Breast epithelium (tissue), 4 donors: ENCODE measurements at regions not wholly inside any gene's neighbourhood (a gene's known extent, or its start where the extent isn't known, plus 50 kb on each side); places are given as distances from the start of the nearest gene placed in this dataset.

Source experiments
- DNase-seq, 2 donors: peaks; one replicate each; pipeline ENCODE4 v3.0.0-alpha.2; 2019; ENCODE audit warnings: low spot score in 2 of 2
- H3K27ac ChIP-seq, 2 donors: fragments of 200-600 bp; sonication (generic) in 1 of 2; one replicate each; pipeline ENCODE4 v1.5.1; 2016 to 2019; ENCODE audit warnings: mild to moderate bottlenecking in 1 of 2
- H3K27me3 ChIP-seq, 2 donors: fragments of 200-600 bp; sonication (generic) in 1 of 2; one replicate each; pipeline versions ENCODE4 v1.5.1 to v1.6.0; 2017 to 2019; ENCODE audit warnings: control low read depth in 1 of 2, mild to moderate bottlenecking in 1 of 2
- H3K36me3 ChIP-seq: fragments of 200-600 bp; one replicate; pipeline ENCODE4 v1.5.1; 2019
- H3K4me1 ChIP-seq, 2 donors: fragments of 200-600 bp; sonication (generic); one replicate each; pipeline ENCODE4 v1.5.1; 2016 to 2019; ENCODE audit warnings: control low read depth in 1 of 2
- H3K4me3 ChIP-seq, 3 donors: fragments of 200-600 bp; sonication (generic); 1 replicate in 2 of 3; 2 replicates in 1 of 3; pipeline ENCODE4 v1.5.1; 2016 to 2019; ENCODE audit warnings: mild to moderate bottlenecking in 3 of 3, moderate library complexity in 2 of 3
- H3K9me3 ChIP-seq, 2 donors: fragments of 200-600 bp; sonication (generic) in 1 of 2; one replicate each; pipeline ENCODE4 v1.5.1; 2016 to 2019; ENCODE audit warnings: control low read depth in 1 of 2
- POLR2A ChIP-seq: fragments of 450-650 bp; IDR thresholded peaks from one replicate; pipeline ENCODE4 v1.6.1; 2016; ENCODE audit warnings: antibody characterized with exemption, mild to moderate bottlenecking, moderate library complexity
- POLR2AphosphoS5 ChIP-seq, 3 donors: sonication (generic); formaldehyde crosslinking; IDR thresholded peaks; one replicate each; pipeline ENCODE4 v1.6.1; 2017; ENCODE audit warnings: antibody characterized with exemption in 3 of 3
- intact Hi-C: fragments of 100-400 bp; cut with DNase I; formaldehyde crosslinking; loops from one replicate; pipeline ENCODE4 v1.15.1; 2023; ENCODE audit warnings: low total_unique reads
- TF ChIP-seq, protein P1 (sequence below), 3 donors: fragments of 450-650 bp; IDR thresholded peaks; one replicate each; pipeline ENCODE4 v1.5.1; 2016 to 2017; ENCODE audit warnings: antibody characterized with exemption in 3 of 3, mild to moderate bottlenecking in 3 of 3, moderate library complexity in 3 of 3

- intact Hi-C loops: no loop called here
- Histone ChIP-seq H3K9me3 (no peaks in the 10 kb centered on the region), H3K36me3 (no peaks in the 10 kb centered on the region), H3K4me1 (no peaks in the 10 kb centered on the region), H3K27ac (no peak overlapping the region), H3K4me3 (no peak overlapping the region), H3K27me3 (peaks cover 0 to 5% of the 10 kb centered on the region in 2 donors)
- no peak for DNase-seq
- TF ChIP-seq, protein P1, sequence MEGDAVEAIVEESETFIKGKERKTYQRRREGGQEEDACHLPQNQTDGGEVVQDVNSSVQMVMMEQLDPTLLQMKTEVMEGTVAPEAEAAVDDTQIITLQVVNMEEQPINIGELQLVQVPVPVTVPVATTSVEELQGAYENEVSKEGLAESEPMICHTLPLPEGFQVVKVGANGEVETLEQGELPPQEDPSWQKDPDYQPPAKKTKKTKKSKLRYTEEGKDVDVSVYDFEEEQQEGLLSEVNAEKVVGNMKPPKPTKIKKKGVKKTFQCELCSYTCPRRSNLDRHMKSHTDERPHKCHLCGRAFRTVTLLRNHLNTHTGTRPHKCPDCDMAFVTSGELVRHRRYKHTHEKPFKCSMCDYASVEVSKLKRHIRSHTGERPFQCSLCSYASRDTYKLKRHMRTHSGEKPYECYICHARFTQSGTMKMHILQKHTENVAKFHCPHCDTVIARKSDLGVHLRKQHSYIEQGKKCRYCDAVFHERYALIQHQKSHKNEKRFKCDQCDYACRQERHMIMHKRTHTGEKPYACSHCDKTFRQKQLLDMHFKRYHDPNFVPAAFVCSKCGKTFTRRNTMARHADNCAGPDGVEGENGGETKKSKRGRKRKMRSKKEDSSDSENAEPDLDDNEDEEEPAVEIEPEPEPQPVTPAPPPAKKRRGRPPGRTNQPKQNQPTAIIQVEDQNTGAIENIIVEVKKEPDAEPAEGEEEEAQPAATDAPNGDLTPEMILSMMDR (IDR thresholded peaks at IDR 0.05): no peak
- TF ChIP-seq POLR2AphosphoS5 (IDR thresholded peaks at IDR 0.05): no peak
- no peak for TF ChIP-seq POLR2A
Observed at GRCh38 chr17:5730373-5730772, 146.1 kb upstream of the NLRP1 start.

- no peak for DNase-seq
- Histone ChIP-seq H3K27ac (no peak overlapping the region), H3K27me3 (no peaks in the 10 kb centered on the region), H3K4me3 (no peak overlapping the region), H3K36me3 (no peaks in the 10 kb centered on the region), H3K4me1 (no peaks in the 10 kb centered on the region), H3K9me3 (no peaks in the 10 kb centered on the region)
- TF ChIP-seq, protein P1 (IDR thresholded peaks at IDR 0.05): no peak
- TF ChIP-seq POLR2A: no peak
- TF ChIP-seq POLR2AphosphoS5 (IDR thresholded peaks at IDR 0.05): no peak
- intact Hi-C loops: no loop called here
Observed at GRCh38 chr17:5740937-5741336, 156.6 kb upstream of the NLRP1 start.

DNA sequence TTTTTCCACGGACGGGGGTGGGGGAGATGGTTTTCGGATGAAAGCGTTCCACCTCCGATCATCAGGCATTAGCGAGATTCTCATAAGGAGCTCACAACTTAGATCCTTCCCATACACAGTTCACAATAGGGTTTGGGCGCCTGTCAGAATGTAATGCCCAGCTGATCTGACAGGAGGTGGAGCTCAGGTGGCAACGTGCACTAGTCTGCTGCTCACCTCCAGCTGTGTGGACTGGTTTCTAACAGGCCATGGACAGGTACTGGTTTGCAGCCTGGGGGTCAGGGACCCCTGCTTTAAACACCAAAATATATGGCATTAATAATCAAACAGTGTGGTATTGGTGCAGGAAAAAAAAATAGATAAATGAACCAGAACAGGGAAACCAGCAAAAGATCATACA lies 157.5 kb upstream of the NLRP1 start:
- TF ChIP-seq, protein P1 (IDR thresholded peaks at IDR 0.05): no peak
- TF ChIP-seq POLR2A (no peak), POLR2AphosphoS5 (IDR thresholded peaks at IDR 0.05) (no peak)
- H3K36me3 ChIP-seq: no peaks in the 10 kb centered on the region
- H3K27me3 ChIP-seq: no peaks in the 10 kb centered on the region
- DNase-seq: no peak
- no peak overlapping the region for H3K4me3 ChIP-seq
- no peaks in the 10 kb centered on the region for H3K4me1 ChIP-seq
- H3K27ac ChIP-seq: no peak overlapping the region
- no peaks in the 10 kb centered on the region for H3K9me3 ChIP-seq
- intact Hi-C loops: no loop called here

DNA sequence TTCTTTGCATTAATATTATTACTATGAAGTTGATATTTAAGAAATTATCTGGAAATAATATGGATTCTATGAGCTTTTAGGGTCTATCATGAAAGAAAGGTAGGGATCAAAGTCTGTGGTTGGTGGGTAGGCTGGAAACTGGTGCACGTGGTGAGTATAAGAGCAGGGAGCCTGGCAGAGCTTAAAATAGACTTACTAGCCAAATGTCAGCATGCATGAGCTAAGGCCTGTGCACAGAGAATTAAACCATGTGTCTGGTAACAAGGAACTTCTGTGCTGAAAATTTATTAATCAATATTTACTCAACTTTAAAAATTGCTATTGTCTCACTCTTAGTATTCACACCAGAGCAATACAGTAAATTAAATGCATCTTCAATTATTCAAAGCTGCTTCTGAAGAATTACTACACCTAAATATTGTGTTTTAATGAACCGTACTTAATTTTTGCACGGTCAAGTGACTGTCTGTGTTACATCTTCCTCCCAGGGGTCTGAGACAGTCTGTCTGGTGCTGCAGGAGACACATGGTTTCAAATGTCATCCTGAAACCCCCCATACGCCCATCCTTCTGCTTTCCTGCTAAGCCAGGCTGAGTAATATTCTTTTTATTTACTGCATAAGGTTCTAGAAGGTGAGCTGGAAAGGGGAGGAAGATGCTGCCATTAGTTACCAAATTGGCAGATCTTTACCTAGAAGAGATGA lies 161.0 kb upstream of the NLRP1 start:
- no peaks in the 10 kb centered on the region for H3K4me1 ChIP-seq
- TF ChIP-seq POLR2A: no peak
- TF ChIP-seq POLR2AphosphoS5 (IDR thresholded peaks at IDR 0.05): no peak
- TF ChIP-seq, protein P1 (IDR thresholded peaks at IDR 0.05): no peak
- DNase-seq: no peak
- no peaks in the 10 kb centered on the region for H3K9me3 ChIP-seq
- H3K27ac ChIP-seq: no peak overlapping the region
- intact Hi-C loops: no loop called here
- H3K27me3 ChIP-seq: no peaks in the 10 kb centered on the region
- H3K4me3 ChIP-seq: no peak overlapping the region
- H3K36me3 ChIP-seq: no peaks in the 10 kb centered on the region

- Histone ChIP-seq H3K27ac (no peak overlapping the region), H3K27me3 (no peaks in the 10 kb centered on the region), H3K4me1 (no peaks in the 10 kb centered on the region), H3K9me3 (no peaks in the 10 kb centered on the region), H3K36me3 (no peaks in the 10 kb centered on the region), H3K4me3 (no peak overlapping the region)
- no peak for DNase-seq
- TF ChIP-seq POLR2A (no peak), POLR2AphosphoS5 (IDR thresholded peaks at IDR 0.05) (no peak)
- TF ChIP-seq, protein P1 (IDR thresholded peaks at IDR 0.05): no peak
- intact Hi-C loops: no loop called here
Observed at GRCh38 chr17:5747276-5747675, 163.0 kb upstream of the NLRP1 start.
